Naive thymus-derived CD4-positive, alpha-beta T cell (primary cell): ENCODE measurements at regions not wholly inside any gene's neighbourhood (a gene's known extent, or its start where the extent isn't known, plus 50 kb on each side); places are given as distances from the start of the nearest gene placed in this dataset.

Source experiments
- ATAC-seq: fragments of 150-1000 bp; cut with Tn5 transposase; 2 replicates; pipeline ENCODE4 v1.10.0; 2021; ENCODE audit warnings: mild to moderate bottlenecking, moderate library complexity
- CTCF ChIA-PET: fragments of 350-600 bp; sonication (Branson Sonifier 250); formaldehyde crosslinking; loops from one replicate; lab custom pipeline; 2021; ENCODE audit warnings: antibody characterized with exemption; lab: Charles Lee
- POLR2A ChIA-PET: fragments of 350-600 bp; sonication (Branson Sonifier 250); formaldehyde crosslinking; loops from one replicate; lab custom pipeline; 2021; ENCODE audit warnings: antibody characterized with exemption, inconsistent platforms; lab: Charles Lee
- DNase-seq, 9 donors: peaks; one replicate each; pipeline versions ENCODE4 v3.0.0 to v3.0.0-alpha.2; 2020 to 2022; ENCODE audit warnings: mixed read lengths in 1 of 9
- H3K27ac ChIP-seq: one replicate; pipeline ENCODE4 v1.7.0; 2013; ENCODE audit warnings: mild to moderate bottlenecking, low read depth, low read length, moderate library complexity
- H3K27me3 ChIP-seq, 2 donors: one replicate each; pipeline ENCODE4 v1.7.0; 2013; ENCODE audit warnings: low read length in 2 of 2, mild to moderate bottlenecking in 2 of 2, moderate library complexity in 2 of 2; ENCODE audit not compliant: control insufficient read depth in 2 of 2, insufficient read depth in 2 of 2
- H3K36me3 ChIP-seq, 3 experiments: 1 replicate in 2 of 3; 2 replicates in 1 of 3; pipeline ENCODE4 v1.7.0; 2013; ENCODE audit warnings: low read length in 3 of 3, mild to moderate bottlenecking in 3 of 3, moderate library complexity in 1 of 3; ENCODE audit not compliant: insufficient read depth in 3 of 3, control insufficient read depth in 2 of 3
- H3K4me1 ChIP-seq, 2 donors: one replicate each; pipeline ENCODE4 v1.7.0; 2013; ENCODE audit warnings: low read length in 2 of 2, mild to moderate bottlenecking in 2 of 2, moderate library complexity in 1 of 2; ENCODE audit not compliant: control insufficient read depth in 2 of 2, insufficient read depth in 2 of 2
- H3K4me3 ChIP-seq: 2 replicates; pipeline ENCODE4 v1.7.0; 2013; ENCODE audit warnings: mild to moderate bottlenecking, low read length
- H3K9me3 ChIP-seq, 3 experiments: 1 replicate in 2 of 3; 2 replicates in 1 of 3; pipeline ENCODE4 v1.7.0; 2013; ENCODE audit warnings: low read length in 3 of 3; ENCODE audit not compliant: control insufficient read depth in 2 of 3
- H3K27ac Mint-ChIP-seq, 9 donors: one replicate each; pipeline ENCODE4 v1.8.0; 2020 to 2022; ENCODE audit warnings: mixed read lengths in 9 of 9, mild to moderate bottlenecking in 8 of 9, moderate library complexity in 5 of 9, inconsistent platforms in 2 of 9
- H3K27me3 Mint-ChIP-seq, 5 donors: one replicate each; pipeline ENCODE4 v1.8.0; 2021 to 2022; ENCODE audit warnings: mixed read lengths in 5 of 5, mild to moderate bottlenecking in 1 of 5
- H3K36me3 Mint-ChIP-seq, 5 donors: one replicate each; pipeline ENCODE4 v1.8.0; 2020 to 2022; ENCODE audit warnings: mixed read lengths in 5 of 5, mild to moderate bottlenecking in 3 of 5, inconsistent platforms in 1 of 5
- H3K4me1 Mint-ChIP-seq, 7 donors: one replicate each; pipeline ENCODE4 v1.8.0; 2020 to 2022; ENCODE audit warnings: mixed read lengths in 7 of 7, mild to moderate bottlenecking in 3 of 7, inconsistent platforms in 1 of 7
- H3K4me3 Mint-ChIP-seq, 10 donors: one replicate each; pipeline ENCODE4 v1.8.0; 2020 to 2022; ENCODE audit warnings: mild to moderate bottlenecking in 10 of 10, mixed read lengths in 10 of 10, moderate library complexity in 6 of 10, inconsistent platforms in 2 of 10
- H3K9me3 Mint-ChIP-seq, 11 donors: one replicate each; pipeline ENCODE4 v1.8.0; 2020 to 2022; ENCODE audit warnings: mixed read lengths in 11 of 11, mild to moderate bottlenecking in 4 of 11, inconsistent platforms in 1 of 11, moderate library complexity in 1 of 11
- intact Hi-C, 2 donors: fragments of 100-400 bp; cut with micrococcal nuclease; formaldehyde crosslinking; loops; one replicate each; pipeline ENCODE4 v1.15.1; 2023

DNA sequence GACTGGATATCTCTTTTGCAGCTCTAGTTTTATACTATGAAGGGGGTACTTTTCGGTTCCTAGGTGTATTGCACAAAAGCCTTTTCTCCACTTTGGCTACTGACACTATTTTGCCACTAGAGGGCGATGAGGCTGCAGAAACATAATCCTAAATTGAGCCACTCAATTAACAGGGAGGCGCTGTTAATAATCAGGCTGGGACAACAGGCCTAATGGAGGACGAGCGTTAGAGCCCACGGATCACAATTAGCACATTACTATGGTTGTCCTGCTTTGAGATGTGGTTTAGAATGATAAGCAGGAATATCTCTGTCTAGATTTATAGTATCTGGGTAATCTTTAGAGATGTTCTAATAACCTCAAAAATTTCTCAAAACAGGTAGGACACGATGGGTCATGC, 62.2 kb upstream of the PMAIP1 start:
- Histone ChIP-seq H3K9me3 (no peaks in the 10 kb centered on the region), H3K4me1 (no peaks in the 10 kb centered on the region), H3K36me3 (no peaks in the 10 kb centered on the region), H3K27ac (no peak overlapping the region), H3K4me3 (no peak overlapping the region), H3K27me3 (no peaks in the 10 kb centered on the region)
- Mint-ChIP-seq H3K4me1 (peaks cover 0 to 7% (median 0%) of the 10 kb centered on the region in 7 donors), H3K27me3 (peaks cover 0 to 25% (median 0%) of the 10 kb centered on the region in 5 donors), H3K9me3 (no peaks in the 10 kb centered on the region), H3K4me3 (no peak overlapping the region), H3K27ac (no peak overlapping the region), H3K36me3 (no peaks in the 10 kb centered on the region)
- intact Hi-C loops: loop anchor here (1.0 to 2.0 kb wide), 7 partner anchors 45 to 712 kb away; partner anchors contain the start of gene PMAIP1 (in 1 of the 2)
- DNase-seq: peak in 8 of 9 donors; percentile 10 to 43 (median 26)
- peak; percentile 75 for ATAC-seq
- ChIA-PET CTCF (interaction anchor here (0.6 to 1.0 kb wide), 2 partner anchors 11 to 719 kb away, joined by 3 read pairs; no protein-coding TSS in a partner anchor), POLR2A (no interaction called here)

DNA sequence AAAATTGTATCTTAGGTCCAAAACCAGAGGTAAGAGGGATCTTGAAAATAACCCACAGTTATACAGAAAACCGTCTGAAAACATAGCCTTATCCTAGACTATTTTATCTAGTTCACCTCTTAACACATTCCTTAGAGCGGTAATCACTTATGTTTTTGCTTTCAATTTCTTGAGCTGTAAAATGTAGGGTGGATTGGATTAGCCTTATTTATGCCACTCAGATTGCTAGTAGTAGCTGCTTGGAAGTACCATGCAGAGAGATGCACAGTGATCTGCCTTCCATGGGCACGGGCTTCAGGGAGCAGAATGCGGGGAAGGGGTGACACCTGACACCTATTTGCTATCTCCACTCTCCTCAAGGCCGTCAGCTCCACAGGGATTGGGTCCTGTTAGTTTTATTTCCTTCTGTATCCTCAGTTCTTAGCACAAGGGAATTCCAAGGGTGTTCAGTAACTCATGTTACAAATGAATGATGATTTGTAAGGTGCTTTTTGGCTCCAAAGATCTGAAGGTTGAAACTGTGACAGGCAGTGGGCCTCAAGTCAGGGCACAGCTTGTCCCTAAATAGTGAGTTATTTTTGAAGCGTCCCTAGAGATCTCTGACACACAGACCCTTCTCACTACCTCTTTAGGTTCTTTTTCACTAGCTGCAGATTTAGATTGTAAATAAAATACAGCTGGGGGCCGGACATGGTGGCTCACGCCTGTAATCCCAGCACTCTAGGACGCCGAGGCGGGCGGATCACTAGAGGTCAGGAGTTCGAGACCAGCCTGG, 64.0 kb upstream of the PMAIP1 start:
- Mint-ChIP-seq H3K27ac (no peak overlapping the region), H3K4me1 (peaks cover 0 to 7% (median 0%) of the 10 kb centered on the region in 7 donors), H3K27me3 (peaks cover 0 to 35% (median 0%) of the 10 kb centered on the region in 5 donors), H3K9me3 (no peaks in the 10 kb centered on the region), H3K4me3 (no peak overlapping the region), H3K36me3 (no peaks in the 10 kb centered on the region)
- Histone ChIP-seq H3K27ac (no peak overlapping the region), H3K27me3 (no peaks in the 10 kb centered on the region), H3K9me3 (no peaks in the 10 kb centered on the region), H3K36me3 (no peaks in the 10 kb centered on the region), H3K4me1 (no peaks in the 10 kb centered on the region), H3K4me3 (no peak overlapping the region)
- intact Hi-C loops: loop anchor here in 1 of 2 donors (2.0 kb wide), 2 partner anchors 47 to 153 kb away; no protein-coding TSS in a partner anchor
- CTCF ChIA-PET: no interaction called here
- no peak for ATAC-seq
- POLR2A ChIA-PET: no interaction called here
- no peak for DNase-seq

DNA sequence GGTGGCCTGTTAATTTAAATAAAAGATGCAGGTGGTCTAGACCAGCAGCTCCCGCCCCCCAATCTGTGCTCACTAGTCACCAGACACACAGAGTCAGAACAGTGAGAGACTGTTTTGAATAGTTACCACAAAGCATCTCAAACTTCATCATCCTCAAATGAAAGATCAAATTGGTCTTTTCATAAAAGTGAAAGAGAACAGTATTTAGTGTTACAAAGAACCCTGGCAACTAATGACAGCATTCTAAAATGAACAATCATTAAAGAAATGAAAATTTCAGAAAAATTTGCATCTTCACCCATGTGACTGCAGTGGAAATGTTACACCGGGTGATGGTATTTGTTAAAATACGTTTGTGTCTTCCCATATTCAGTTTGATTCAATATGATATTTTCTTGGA, 65.5 kb upstream of the PMAIP1 start:
- no peak overlapping the region for H3K27ac ChIP-seq
- no peaks in the 10 kb centered on the region for H3K9me3 Mint-ChIP-seq
- H3K4me3 ChIP-seq: no peak overlapping the region
- POLR2A ChIA-PET: no interaction called here
- no peak for ATAC-seq
- H3K4me3 Mint-ChIP-seq: no peak overlapping the region
- DNase-seq: no peak
- intact Hi-C loops: no loop called here
- H3K4me1 Mint-ChIP-seq: peaks cover 0 to 7% (median 0%) of the 10 kb centered on the region in 7 donors
- no peaks in the 10 kb centered on the region for H3K36me3 Mint-ChIP-seq
- peaks cover 0 to 42% (median 0%) of the 10 kb centered on the region in 5 donors for H3K27me3 Mint-ChIP-seq
- CTCF ChIA-PET: no interaction called here
- no peaks in the 10 kb centered on the region for H3K4me1 ChIP-seq
- H3K27ac Mint-ChIP-seq: peak overlapping the region in 1 of 9 donors; percentile 62
- no peaks in the 10 kb centered on the region for H3K9me3 ChIP-seq
- H3K27me3 ChIP-seq: no peaks in the 10 kb centered on the region
- H3K36me3 ChIP-seq: no peaks in the 10 kb centered on the region

DNA sequence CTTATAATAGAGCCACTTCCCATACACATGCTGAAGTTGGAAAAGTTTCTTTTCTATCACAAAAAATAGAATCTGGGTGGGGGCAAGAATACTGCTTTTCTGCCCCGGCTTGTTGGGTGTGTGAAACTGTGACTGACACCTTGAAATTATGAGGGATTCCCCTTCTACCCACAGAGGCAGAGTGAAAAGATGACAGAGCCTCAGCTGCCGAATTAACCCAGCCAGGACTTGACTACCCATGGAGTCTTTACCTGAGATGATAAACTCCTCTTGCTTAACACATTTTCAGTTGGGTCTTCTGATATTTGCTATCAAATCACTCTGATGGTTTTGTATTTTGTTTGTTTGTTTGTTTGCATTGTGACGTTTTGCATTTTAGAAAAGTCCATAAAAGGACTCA, 66.0 kb upstream of the PMAIP1 start:
- H3K4me1 ChIP-seq: no peaks in the 10 kb centered on the region
- no peaks in the 10 kb centered on the region for H3K36me3 ChIP-seq
- H3K9me3 Mint-ChIP-seq: no peaks in the 10 kb centered on the region
- ATAC-seq (no peak), DNase-seq (no peak)
- no peak overlapping the region for H3K27ac ChIP-seq
- H3K4me3 Mint-ChIP-seq: no peak overlapping the region
- H3K36me3 Mint-ChIP-seq: no peaks in the 10 kb centered on the region
- no peak overlapping the region for H3K27ac Mint-ChIP-seq
- H3K4me3 ChIP-seq: no peak overlapping the region
- no peaks in the 10 kb centered on the region for H3K27me3 ChIP-seq
- H3K27me3 Mint-ChIP-seq: peaks cover 0 to 45% (median 0%) of the 10 kb centered on the region in 5 donors
- intact Hi-C loops: no loop called here
- H3K4me1 Mint-ChIP-seq: peaks cover 0 to 7% (median 0%) of the 10 kb centered on the region in 7 donors
- ChIA-PET CTCF (no interaction called here), POLR2A (no interaction called here)
- no peaks in the 10 kb centered on the region for H3K9me3 ChIP-seq

DNA sequence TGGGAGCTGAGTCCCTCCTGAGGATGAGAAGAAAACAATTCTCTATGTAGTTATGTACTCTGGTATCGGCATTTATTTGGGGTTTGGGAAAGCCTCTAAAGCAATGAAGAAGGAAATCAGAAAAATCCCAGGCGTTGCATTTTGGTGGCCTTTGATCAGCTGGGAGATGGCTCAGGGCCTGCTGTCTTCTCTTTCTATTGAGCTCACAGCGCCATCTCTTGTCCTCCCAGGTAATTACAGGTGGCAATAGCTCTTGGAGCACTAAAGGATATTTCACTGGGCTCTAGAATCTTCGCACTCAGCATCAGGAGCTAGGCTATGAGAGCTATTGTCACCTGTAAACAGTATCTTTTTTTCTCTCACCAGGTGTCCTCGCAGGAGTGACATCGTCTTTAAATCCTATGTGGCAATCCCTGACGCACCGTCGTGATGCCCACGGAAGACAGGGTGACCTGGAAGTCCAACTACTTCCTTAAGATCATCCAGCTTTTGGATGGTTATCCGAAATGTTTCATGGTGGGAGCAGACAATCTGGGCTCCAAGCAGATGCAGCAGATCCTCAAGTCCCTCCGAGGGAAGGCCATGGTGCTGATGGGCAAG, 76.1 kb upstream of the PMAIP1 start:
- H3K9me3 ChIP-seq: no peaks in the 10 kb centered on the region
- no peaks in the 10 kb centered on the region for H3K4me1 ChIP-seq
- H3K4me1 Mint-ChIP-seq: peaks cover 0 to 2% (median 0%) of the 10 kb centered on the region in 7 donors
- no peak overlapping the region for H3K4me3 ChIP-seq
- DNase-seq: peak in 1 of 9 donors; percentile 34
- ChIA-PET POLR2A (no interaction called here), CTCF (no interaction called here)
- intact Hi-C loops: loop anchor here in 1 of 2 donors (1.0 to 5.0 kb wide), 3 partner anchors 41 to 192 kb away; partner anchors contain the start of gene CCBE1
- H3K27ac Mint-ChIP-seq: no peak overlapping the region
- no peaks in the 10 kb centered on the region for H3K36me3 ChIP-seq
- ATAC-seq: no peak
- H3K27me3 Mint-ChIP-seq: peaks cover 4 to 16% (median 11%) of the 10 kb centered on the region in 5 donors
- no peaks in the 10 kb centered on the region for H3K36me3 Mint-ChIP-seq
- no peaks in the 10 kb centered on the region for H3K27me3 ChIP-seq
- no peak overlapping the region for H3K4me3 Mint-ChIP-seq
- H3K27ac ChIP-seq: no peak overlapping the region
- H3K9me3 Mint-ChIP-seq: peaks cover 0 to 2% (median 0%) of the 10 kb centered on the region in 11 donors

DNA sequence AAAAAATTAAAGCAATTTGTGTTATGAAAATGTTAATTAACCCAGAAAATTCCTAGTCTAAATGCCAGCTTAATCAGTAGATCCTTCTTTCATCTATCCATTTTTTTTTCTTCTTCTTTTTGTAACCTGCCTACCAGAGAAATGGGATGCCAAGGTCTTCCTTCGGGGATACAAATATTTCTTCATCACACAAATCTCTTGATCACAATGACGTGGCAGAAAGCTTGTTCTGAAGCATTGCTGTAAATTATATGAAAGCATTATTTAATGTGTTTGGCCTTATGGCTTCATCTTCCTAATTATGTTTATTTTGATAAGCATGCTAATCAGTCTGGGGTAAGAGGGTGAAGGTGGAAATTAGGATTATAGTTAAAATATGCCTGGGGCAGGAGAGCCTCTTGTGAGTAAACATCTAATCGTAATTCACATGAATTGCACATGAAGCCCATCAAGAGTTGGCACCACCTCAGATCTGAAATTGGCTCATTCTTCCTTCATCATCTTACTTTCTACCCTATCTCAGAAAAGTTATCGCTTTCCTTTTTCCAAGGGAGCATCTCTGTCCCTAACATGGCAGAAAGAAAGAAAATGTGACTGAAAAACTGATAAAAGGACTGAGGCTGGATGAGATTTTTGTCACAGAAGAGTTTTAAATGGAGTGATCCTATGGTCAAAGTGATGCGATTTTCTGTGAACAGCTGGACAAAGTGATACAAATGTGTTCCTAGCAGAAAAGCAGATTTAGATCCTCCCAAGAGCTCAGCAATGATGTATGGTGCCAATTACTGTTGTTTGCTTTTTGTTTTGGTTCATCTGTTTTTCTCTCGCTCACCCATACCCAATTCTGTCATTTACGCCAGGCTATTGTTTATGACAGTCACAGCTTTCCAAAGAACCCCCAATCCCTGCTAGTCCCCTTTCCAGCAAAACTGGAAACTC, 76.9 kb upstream of the PMAIP1 start:
- ATAC-seq (no peak), DNase-seq (no peak)
- no peaks in the 10 kb centered on the region for H3K9me3 ChIP-seq
- H3K27ac Mint-ChIP-seq: no peak overlapping the region
- no peaks in the 10 kb centered on the region for H3K4me1 ChIP-seq
- H3K9me3 Mint-ChIP-seq: peaks cover 0 to 3% (median 0%) of the 10 kb centered on the region in 11 donors
- no peaks in the 10 kb centered on the region for H3K36me3 ChIP-seq
- no peak overlapping the region for H3K27ac ChIP-seq
- H3K27me3 Mint-ChIP-seq: peaks cover 4 to 22% (median 14%) of the 10 kb centered on the region in 5 donors
- intact Hi-C loops: loop anchor here in 1 of 2 donors (1.0 to 5.0 kb wide), 3 partner anchors 41 to 192 kb away; partner anchors contain the start of gene CCBE1
- no peaks in the 10 kb centered on the region for H3K27me3 ChIP-seq
- CTCF ChIA-PET: no interaction called here
- no peak overlapping the region for H3K4me3 Mint-ChIP-seq
- no peak overlapping the region for H3K4me3 ChIP-seq
- POLR2A ChIA-PET: no interaction called here
- H3K36me3 Mint-ChIP-seq: no peaks in the 10 kb centered on the region
- H3K4me1 Mint-ChIP-seq: peaks cover 0 to 2% (median 0%) of the 10 kb centered on the region in 7 donors
